HepG2 (cell line): ENCODE measurements at regions not wholly inside any gene's neighbourhood (a gene's known extent, or its start where the extent isn't known, plus 50 kb on each side); places are given as distances from the start of the nearest gene placed in this dataset.
A peak's percentile ranks its signal among the peaks of the same experiment; 100 is the strongest.

ENCODE experiments used
- ATAC-seq: fragments of 200-7000 bp; cut with Tn5 transposase; 3 replicates; pipeline ENCODE4 v1.9.1; 2020; ENCODE audit warnings: mild to moderate bottlenecking, moderate library complexity
- BruUV-seq: library from RNA; stranded (reverse); fragments of 400-500 nt; replicated peaks from 2 replicates; lab custom pipeline; 2021; lab: Mats Ljungman, UMichigan
- CTCF ChIA-PET: fragments of 300-600 bp; formaldehyde crosslinking; extraction: SDS; loops from one replicate; lab custom pipeline; 2021; ENCODE audit warnings: low total read pairs, inconsistent platforms, low intra/inter-chr PET ratio; lab: Yijun Ruan, JAX
- POLR2A ChIA-PET: fragments of 350-600 bp; sonication (Branson Sonifier 250); formaldehyde crosslinking; loops from one replicate; lab custom pipeline; 2020; ENCODE audit warnings: antibody characterized with exemption, inconsistent platforms; lab: Yijun Ruan, JAX
- DNase-seq: peaks from one replicate; pipeline ENCODE4 v3.0.0-alpha.2; 2015; ENCODE audit warnings: low spot score
- FAIRE-seq: peaks from 3 replicates; lab custom pipeline; 2011; peaks lifted over from hg19 to GRCh38; lab: Jason Lieb, UNC
- H2AFZ ChIP-seq: one replicate; pipeline ENCODE4 v1.6.1; 2011; ENCODE audit warnings: low read length, inconsistent platforms
- H3K27ac ChIP-seq: fragments of 300-600 bp; 3 replicates; pipeline ENCODE4 v1.8.0; 2011; ENCODE audit warnings: mixed run types, mild to moderate bottlenecking, mixed read lengths, low read length, inconsistent platforms; ENCODE audit not compliant: insufficient read depth; ENCODE audit errors: extremely low read length
- H3K27me3 ChIP-seq, 2 experiments: fragments of 200-600 bp in 1 of 2; 2 replicates in 1 of 2; 3 replicates in 1 of 2; pipeline versions ENCODE4 v1.6.0 to v1.8.0; 2011; ENCODE audit warnings: low read length in 2 of 2, mild to moderate bottlenecking in 2 of 2, moderate library complexity in 2 of 2, inconsistent platforms in 1 of 2; ENCODE audit not compliant: insufficient read depth in 2 of 2, control insufficient read depth in 1 of 2
- H3K36me3 ChIP-seq, 2 experiments: fragments of 200-600 bp in 1 of 2; replicated peaks in 1 of 2; 2 replicates in 1 of 2; 3 replicates in 1 of 2; pipeline versions ENCODE4 v1.5.1 to v1.8.0; 2011; ENCODE audit warnings: low read length in 2 of 2, inconsistent platforms in 1 of 2; ENCODE audit not compliant: insufficient read depth in 2 of 2, control insufficient read depth in 1 of 2
- H3K4me1 ChIP-seq: 2 replicates; pipeline ENCODE4 v1.5.1; 2012; ENCODE audit warnings: low read length, inconsistent platforms; ENCODE audit not compliant: insufficient read depth
- H3K4me2 ChIP-seq: 2 replicates; pipeline ENCODE4 v1.6.0; 2011; ENCODE audit warnings: low read depth, low read length, inconsistent platforms
- H3K4me3 ChIP-seq, 3 experiments: fragments of 200-600 bp in 1 of 3; sonication (generic), shearing (Covaris generic) in 1 of 3; replicated peaks in 1 of 3; 2 replicates each; pipeline ENCODE4 v1.5.1; 2011 to 2016; ENCODE audit warnings: low read length in 3 of 3, inconsistent platforms in 2 of 3, low read depth in 2 of 3, mild to moderate bottlenecking in 2 of 3, control low read depth in 1 of 3, mixed read lengths in 1 of 3; ENCODE audit not compliant: insufficient read depth in 1 of 3
- H3K79me2 ChIP-seq: one replicate; pipeline ENCODE4 v1.6.1; 2011; ENCODE audit warnings: low read length, inconsistent platforms; ENCODE audit not compliant: insufficient read depth
- H3K9ac ChIP-seq: 2 replicates; pipeline ENCODE4 v1.6.0; 2011; ENCODE audit warnings: mild to moderate bottlenecking, low read depth, low read length, inconsistent platforms; ENCODE audit not compliant: insufficient read depth
- H3K9me3 ChIP-seq: 2 replicates; pipeline ENCODE4 v1.5.1; 2012; ENCODE audit warnings: mild to moderate bottlenecking, low read length
- H4K20me1 ChIP-seq: 2 replicates; pipeline ENCODE4 v1.6.0; 2011; ENCODE audit warnings: inconsistent platforms, mild to moderate bottlenecking, low read length, moderate library complexity; ENCODE audit not compliant: insufficient read depth
- ARNT ChIP-seq: fragments of 450-650 bp; IDR thresholded peaks from 2 replicates; pipeline ENCODE4 v1.6.1; 2017
- CHCHD3 ChIP-seq: sonication (generic); formaldehyde crosslinking; IDR thresholded peaks from 2 replicates; pipeline ENCODE4 v1.8.0; 2022; ENCODE audit warnings: mild to moderate bottlenecking, missing genetic modification reagents, moderate library complexity
- CHD2 ChIP-seq: IDR thresholded peaks from 2 replicates; pipeline ENCODE4 v1.6.1; 2011; ENCODE audit warnings: low read depth, low read length, improper control_type of control experiment
- IKZF5 ChIP-seq: IDR thresholded peaks from 2 replicates; pipeline ENCODE4 v1.6.1; 2018; ENCODE audit warnings: missing genetic modification reagents, mild to moderate bottlenecking, missing compliant biosample characterization
- MAFF ChIP-seq: IDR thresholded peaks from 2 replicates; pipeline ENCODE4 v1.6.1; 2011; ENCODE audit warnings: low read depth, low read length, improper control_type of control experiment
- MAFK ChIP-seq, 2 experiments: IDR thresholded peaks in 1 of 2; conservative IDR thresholded peaks in 1 of 2; 2 replicates each; pipeline ENCODE4 v1.6.1; 2011; ENCODE audit warnings: improper control_type of control experiment in 2 of 2, low read length in 2 of 2
- RARG ChIP-seq: sonication (generic); formaldehyde crosslinking; IDR thresholded peaks from 2 replicates; pipeline ENCODE4 v1.4.0; 2020; ENCODE audit warnings: low read depth, mild to moderate bottlenecking, missing genetic modification reagents
- SNAPC5 ChIP-seq: sonication (generic); formaldehyde crosslinking; IDR thresholded peaks from 2 replicates; pipeline ENCODE4 v1.8.1; 2023; ENCODE audit warnings: mild to moderate bottlenecking, missing genetic modification reagents, borderline replicate concordance
- SUZ12 ChIP-seq: fragments of 150-350 bp; IDR thresholded peaks from 2 replicates; pipeline ENCODE4 v1.6.1; 2014; ENCODE audit warnings: low read depth, low read length
- TIGD3 ChIP-seq: sonication (generic); formaldehyde crosslinking; IDR thresholded peaks from 2 replicates; pipeline ENCODE4 v1.5.1; 2020; ENCODE audit warnings: mild to moderate bottlenecking, missing genetic modification reagents, borderline replicate concordance
- ZNF431 ChIP-seq: sonication (generic); formaldehyde crosslinking; IDR thresholded peaks from 2 replicates; pipeline ENCODE4 v1.9.0; 2022; ENCODE audit warnings: missing genetic modification reagents, low read depth, mild to moderate bottlenecking, borderline replicate concordance
- ZNF546 ChIP-seq: sonication (generic); formaldehyde crosslinking; conservative IDR thresholded peaks from 2 replicates; pipeline ENCODE4 v1.8.1; 2023; ENCODE audit warnings: mild to moderate bottlenecking, missing genetic modification reagents
- ZNF576 ChIP-seq: sonication (generic); formaldehyde crosslinking; IDR thresholded peaks from 2 replicates; pipeline ENCODE4 v1.4.0; 2020; ENCODE audit warnings: mild to moderate bottlenecking, missing genetic modification reagents
- ZNF652 ChIP-seq: IDR thresholded peaks from 2 replicates; pipeline ENCODE4 v1.6.1; 2016; ENCODE audit warnings: low read depth, borderline replicate concordance
- ZNF768 ChIP-seq: sonication (generic); formaldehyde crosslinking; IDR thresholded peaks from 2 replicates; pipeline ENCODE4 v1.4.0; 2020; ENCODE audit warnings: missing genetic modification reagents
- ZSCAN21 ChIP-seq: sonication (generic); formaldehyde crosslinking; IDR thresholded peaks from 2 replicates; pipeline ENCODE4 v1.8.0; 2022; ENCODE audit warnings: mild to moderate bottlenecking, missing genetic modification reagents, moderate library complexity, borderline replicate concordance
- WGBS: methylation state at CpG from one replicate; pipeline ENCODE4 v1.1.6; 2017; ENCODE audit warnings: low lambda C conversion rate; 5-methylcytosine and 5-hydroxymethylcytosine counted together
- in situ Hi-C: cut with HindIII; loops from 2 replicates; pipeline ENCODE4 v1.10.0; 2017; ENCODE audit warnings: low pct_unique_long_range_greater_than_20kb; ENCODE audit not compliant: extremely low pct_ligation_motif_present
- intact Hi-C: fragments of 100-400 bp; cut with micrococcal nuclease; formaldehyde crosslinking; loops from one replicate; pipeline ENCODE4 v1.10.0; 2022; ENCODE audit not compliant: unreplicated experiment

- no peak overlapping the region for H3K9ac ChIP-seq
- peak; percentile 27 to 53; a peak in 2 of 4 replicates for TF ChIP-seq MAFK (conservative IDR thresholded peaks at IDR 0.05 in 1 of 2, IDR thresholded peaks at IDR 0.05 in 1 of 2; ENCODE audit: low read length in 2 of 2)
- TF ChIP-seq MAFF, result 0 out of 2 replicates have a peak, but pooled peaks have one; percentile 14
- no peak for TF ChIP-seq RARG
- no peak for TF ChIP-seq CHD2
- TF ChIP-seq ZNF431, result no peak
- no peak for TF ChIP-seq ZSCAN21 (CRISPR knock-in tag)
- TF ChIP-seq SUZ12, result no peak
- TF ChIP-seq, all 625 proteins: peak for 2
- in situ Hi-C loops, result no loop called here
- no peaks in the 10 kb centered on the region for H4K20me1 ChIP-seq
- no peaks in the 10 kb centered on the region for H3K79me2 ChIP-seq
- H3K27ac ChIP-seq, result no peak overlapping the region
- no peak overlapping the region for H3K4me2 ChIP-seq
- intact Hi-C loops, result no loop called here
- POLR2A ChIA-PET, result no interaction called here
- no TSS peak for BruUV-seq
- no peak for DNase-seq
- CTCF ChIA-PET, result no interaction called here
- ATAC-seq, result no peak
- no peaks in the 10 kb centered on the region for H3K9me3 ChIP-seq
- WGBS, result 31% methylated on average over 3 of the region's 3 CpGs
- no peak overlapping the region for H3K4me3 ChIP-seq
- FAIRE-seq, result no peak
- peaks cover 0 to 4% of the 10 kb centered on the region in 2 experiments; a peak in 2 of 5 replicates for H3K27me3 ChIP-seq
- H3K4me1 ChIP-seq, result peaks cover 11% of the 10 kb centered on the region
- H2AFZ ChIP-seq, result no peak overlapping the region
- no peaks in the 10 kb centered on the region for H3K36me3 ChIP-seq
These were observed 346.8 kb downstream of the STK39 start for GRCh38 chr2:167900435-167901114.

GRCh38 chr2:167898340-167898739 is 349.1 kb downstream of the STK39 start:
- Histone ChIP-seq H3K27ac (no peak overlapping the region), H3K4me1 (peaks cover 11% of the 10 kb centered on the region), H3K36me3 (no peaks in the 10 kb centered on the region), H2AFZ (no peak overlapping the region), H3K9me3 (peaks cover 5% of the 10 kb centered on the region; the same call in 1 of the 2 replicates), H3K9ac (no peak overlapping the region), H3K4me3 (no peak overlapping the region), H3K27me3 (no peaks in the 10 kb centered on the region; a peak in 1 of 5 replicates), H3K79me2 (no peaks in the 10 kb centered on the region), H3K4me2 (no peak overlapping the region), H4K20me1 (no peaks in the 10 kb centered on the region)
- in situ Hi-C loops (no loop called here), intact Hi-C loops (no loop called here)
- DNase-seq (peak; percentile 26), ATAC-seq (no peak; the same call in 2 of the 3 replicates), FAIRE-seq (no peak)
- TF ChIP-seq TIGD3 (CRISPR knock-in tag) (no peak), ZNF652 (CRISPR knock-in tag) (no peak), ZNF768 (CRISPR knock-in tag) (no peak), ARNT (no peak), ZNF546 (CRISPR knock-in tag) (no peak), ZNF576 (no peak), SNAPC5 (CRISPR knock-in tag) (no peak), CHCHD3 (CRISPR knock-in tag) (no peak), IKZF5 (CRISPR knock-in tag) (no peak)
- no TSS peak for BruUV-seq
- ChIA-PET POLR2A (no interaction called here), CTCF (no interaction called here)
- WGBS, result 53% methylated on average over 3 of the region's 3 CpGs
